NOMO-1 treated with DMSO at 0.1 percent for 48 hours (cell line): ENCODE measurements at regions not wholly inside any gene's neighbourhood (a gene's known extent, or its start where the extent isn't known, plus 50 kb on each side); places are given as distances from the start of the nearest gene placed in this dataset.
"Not testable (repeated sequence)": the region's sequence is repeated elsewhere in the genome, so short reads cannot be mapped to it uniquely, and the experiment has no call there.

Experiments
- DNase-seq: peaks from one replicate; lab custom pipeline; 2025; ENCODE audit not compliant: unreplicated experiment; lab: John Stamatoyannopoulos, UW

- no peak for DNase-seq
Measured at GRCh38 chr11:23134627-23135026, 274.4 kb upstream of the CCDC179 start.

GRCh38 chr11:23138761-23139160 is 278.5 kb upstream of the CCDC179 start:
- DNase-seq = no peak

- no peak for DNase-seq
Measured at GRCh38 chr11:23143022-23143421, 282.7 kb upstream of the CCDC179 start.

GRCh38 chr11:23151819-23152218 is 291.5 kb upstream of the CCDC179 start:
- no peak for DNase-seq

GRCh38 chr11:23155503-23155902 is 295.2 kb upstream of the CCDC179 start:
- no peak for DNase-seq

- DNase-seq = no peak
Measured at GRCh38 chr11:23164022-23164421, 303.7 kb upstream of the CCDC179 start.

- DNase-seq = no peak
Measured at GRCh38 chr11:23166376-23166775, 306.1 kb upstream of the CCDC179 start.

GRCh38 chr11:23179609-23180008 is 319.3 kb upstream of the CCDC179 start:
- no peak for DNase-seq

- DNase-seq = peak; percentile 2
Measured at GRCh38 chr11:23181022-23181807, 320.9 kb upstream of the CCDC179 start.

GRCh38 chr11:23192256-23192655 is 332.0 kb upstream of the CCDC179 start:
- DNase-seq = no peak

- DNase-seq = no peak
Measured at GRCh38 chr11:23201936-23202522, 341.8 kb upstream of the CCDC179 start.

- DNase-seq = no peak
Measured at GRCh38 chr11:23202611-23203010, 342.3 kb upstream of the CCDC179 start.

- no peak for DNase-seq
Measured at GRCh38 chr11:23205156-23205871, 345.0 kb upstream of the CCDC179 start.

GRCh38 chr11:23206741-23207336 is 346.6 kb upstream of the CCDC179 start:
- no peak for DNase-seq

- no peak for DNase-seq
Measured at GRCh38 chr11:23211221-23211620, 350.9 kb upstream of the CCDC179 start.

GRCh38 chr11:23212807-23213206 is 352.5 kb upstream of the CCDC179 start:
- DNase-seq = no peak

- DNase-seq = no peak
Measured at GRCh38 chr11:23217072-23217471, 356.8 kb upstream of the CCDC179 start.

GRCh38 chr11:23220086-23220485 is 359.8 kb upstream of the CCDC179 start:
- not testable (repeated sequence) for DNase-seq

GRCh38 chr11:23221366-23221765 is 361.1 kb upstream of the CCDC179 start:
- DNase-seq = no peak

GRCh38 chr11:23226331-23227077 is 366.2 kb upstream of the CCDC179 start:
- no peak for DNase-seq

- no peak for DNase-seq
Measured at GRCh38 chr11:23227078-23227445, 366.8 kb upstream of the CCDC179 start.
